ENCODE measurements at regions not wholly inside any gene's neighbourhood (a gene's known extent, or its start where the extent isn't known, plus 50 kb on each side); places are given as distances from the start of the nearest gene placed in this dataset.

- no peak overlapping the region for H3K27ac ChIP-seq
- TF ChIP-seq ZFX (IDR thresholded peaks at IDR 0.05; ENCODE audit: borderline replicate concordance), result no peak
- TF ChIP-seq, protein P1, sequence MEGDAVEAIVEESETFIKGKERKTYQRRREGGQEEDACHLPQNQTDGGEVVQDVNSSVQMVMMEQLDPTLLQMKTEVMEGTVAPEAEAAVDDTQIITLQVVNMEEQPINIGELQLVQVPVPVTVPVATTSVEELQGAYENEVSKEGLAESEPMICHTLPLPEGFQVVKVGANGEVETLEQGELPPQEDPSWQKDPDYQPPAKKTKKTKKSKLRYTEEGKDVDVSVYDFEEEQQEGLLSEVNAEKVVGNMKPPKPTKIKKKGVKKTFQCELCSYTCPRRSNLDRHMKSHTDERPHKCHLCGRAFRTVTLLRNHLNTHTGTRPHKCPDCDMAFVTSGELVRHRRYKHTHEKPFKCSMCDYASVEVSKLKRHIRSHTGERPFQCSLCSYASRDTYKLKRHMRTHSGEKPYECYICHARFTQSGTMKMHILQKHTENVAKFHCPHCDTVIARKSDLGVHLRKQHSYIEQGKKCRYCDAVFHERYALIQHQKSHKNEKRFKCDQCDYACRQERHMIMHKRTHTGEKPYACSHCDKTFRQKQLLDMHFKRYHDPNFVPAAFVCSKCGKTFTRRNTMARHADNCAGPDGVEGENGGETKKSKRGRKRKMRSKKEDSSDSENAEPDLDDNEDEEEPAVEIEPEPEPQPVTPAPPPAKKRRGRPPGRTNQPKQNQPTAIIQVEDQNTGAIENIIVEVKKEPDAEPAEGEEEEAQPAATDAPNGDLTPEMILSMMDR (IDR thresholded peaks at IDR 0.05), result no peak
These were observed 204.0 kb downstream of the AACS start for GRCh38 chr12:125269276-125269675.

DNA sequence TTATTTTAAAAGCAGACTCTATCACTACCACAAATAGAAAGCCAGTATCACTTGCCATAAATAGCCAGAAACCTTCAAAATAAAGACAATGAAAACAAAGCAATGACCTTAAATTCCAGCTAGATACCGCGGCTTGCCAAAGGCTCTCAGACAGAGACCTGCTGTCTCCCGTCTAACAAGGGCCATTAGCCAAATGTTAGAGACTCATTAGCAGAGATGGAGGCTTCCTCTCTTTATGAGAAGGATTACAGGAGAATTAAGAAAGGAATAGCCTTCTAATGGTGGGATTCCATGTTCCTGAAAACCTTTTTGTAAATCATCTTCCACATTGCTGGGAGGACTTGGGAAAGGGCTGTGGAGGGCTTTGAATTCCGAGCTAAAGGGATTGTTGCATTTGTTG lies 206.7 kb downstream of the AACS start:
- no peak for TF ChIP-seq ZFX (IDR thresholded peaks at IDR 0.05; ENCODE audit: borderline replicate concordance)
- TF ChIP-seq, protein P1 (IDR thresholded peaks at IDR 0.05), result no peak
- H3K27ac ChIP-seq, result no peak overlapping the region

- H3K27ac ChIP-seq, result no peak overlapping the region
- TF ChIP-seq ZFX (IDR thresholded peaks at IDR 0.05; ENCODE audit: borderline replicate concordance), result no peak
- TF ChIP-seq, protein P1 (IDR thresholded peaks at IDR 0.05), result no peak
These were observed 207.2 kb downstream of the AACS start for GRCh38 chr12:125272383-125272933.

DNA sequence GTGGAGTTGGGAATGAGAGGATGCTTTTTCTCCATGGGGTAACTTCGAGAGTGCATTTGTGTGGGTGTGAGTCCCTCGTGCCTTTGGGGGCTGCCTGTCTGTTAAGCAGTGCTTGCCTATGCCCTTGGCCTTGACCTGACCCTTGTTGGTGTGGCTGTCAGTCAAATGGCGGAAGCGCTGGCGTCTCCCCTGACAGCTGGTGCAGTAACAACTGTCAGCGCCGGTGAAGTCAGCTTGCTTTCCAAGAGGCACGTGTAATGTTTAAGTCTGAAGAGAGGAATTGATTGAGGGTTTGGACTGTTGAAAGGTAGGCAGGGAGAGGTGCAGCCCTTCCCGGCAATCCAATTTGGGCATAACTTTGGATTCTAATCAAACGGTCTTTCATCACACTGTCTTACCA lies 211.3 kb downstream of the AACS start:
- TF ChIP-seq, protein P1 (IDR thresholded peaks at IDR 0.05), result no peak
- no peak for TF ChIP-seq ZFX (IDR thresholded peaks at IDR 0.05; ENCODE audit: borderline replicate concordance)
- no peak overlapping the region for H3K27ac ChIP-seq

DNA sequence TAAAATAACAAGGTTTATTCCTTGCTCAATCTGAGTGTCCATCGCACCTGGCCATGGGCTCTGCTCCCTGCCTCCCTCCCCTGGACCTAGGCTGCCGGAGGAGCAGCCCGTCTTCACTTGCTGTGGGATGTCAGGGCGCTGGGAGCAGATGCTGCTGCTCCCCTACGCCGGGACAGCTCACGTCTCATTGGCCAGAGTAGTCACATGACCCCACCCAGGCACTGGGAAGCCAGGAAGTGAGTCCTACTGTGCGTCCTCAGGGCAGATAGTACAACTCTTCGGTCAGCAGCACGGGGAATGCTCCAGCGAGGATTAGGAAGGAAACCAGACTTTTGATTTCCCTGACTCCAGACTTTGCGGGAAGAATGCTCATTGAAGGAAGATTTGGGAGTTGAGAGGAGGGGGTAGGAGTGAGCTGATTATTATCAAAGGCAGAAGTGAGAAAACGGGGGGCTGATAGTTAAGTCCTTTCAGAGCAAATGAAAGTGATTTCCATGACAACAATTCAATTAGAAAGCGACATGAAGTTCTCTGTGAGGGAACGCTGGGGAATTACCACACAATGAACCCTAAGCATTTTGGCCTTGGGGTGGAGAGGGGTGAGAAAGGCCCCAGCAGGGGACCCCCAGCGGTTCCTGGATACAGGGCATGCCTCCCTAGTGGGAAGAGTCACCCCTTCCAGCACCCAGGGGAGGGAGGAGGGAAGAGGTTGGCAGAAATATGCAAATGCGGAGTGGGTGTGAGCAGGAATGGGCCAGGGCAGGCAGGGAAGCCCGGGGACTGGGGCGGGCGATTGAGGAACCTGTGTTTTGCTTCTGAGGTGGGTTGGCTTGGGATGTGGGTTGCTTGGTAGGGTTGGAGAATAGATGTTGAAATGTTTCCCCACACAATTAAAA lies 215.5 kb downstream of the AACS start:
- no peak for TF ChIP-seq ZFX (IDR thresholded peaks at IDR 0.05; ENCODE audit: borderline replicate concordance)
- TF ChIP-seq, protein P1 (IDR thresholded peaks at IDR 0.05), result no peak
- H3K27ac ChIP-seq, result no peak overlapping the region

- H3K27ac ChIP-seq, result no peak overlapping the region
- TF ChIP-seq, protein P1 (IDR thresholded peaks at IDR 0.05), result no peak
- no peak for TF ChIP-seq ZFX (IDR thresholded peaks at IDR 0.05; ENCODE audit: borderline replicate concordance)
These were observed 217.7 kb downstream of the AACS start for GRCh38 chr12:125282921-125283320.

- no peak overlapping the region for H3K27ac ChIP-seq
- no peak for TF ChIP-seq ZFX (IDR thresholded peaks at IDR 0.05; ENCODE audit: borderline replicate concordance)
- TF ChIP-seq, protein P1 (IDR thresholded peaks at IDR 0.05), result no peak
These were observed 218.3 kb downstream of the AACS start for GRCh38 chr12:125283521-125283920.
